OCI-LY7 (cell line): ENCODE measurements at regions not wholly inside any gene's neighbourhood (a gene's known extent, or its start where the extent isn't known, plus 50 kb on each side); places are given as distances from the start of the nearest gene placed in this dataset.

Experiments
- BruUV-seq: library from RNA; stranded (reverse); fragments of 400-500 nt; replicated peaks from 2 replicates; lab custom pipeline; 2021; lab: Mats Ljungman, UMichigan
- CTCF ChIA-PET: fragments of 300-600 bp; sonication (Branson Sonifier 250); formaldehyde crosslinking; loops from one replicate; lab custom pipeline; 2022; ENCODE audit warnings: antibody characterized with exemption; ENCODE audit not compliant: unreplicated experiment; lab: Charles Lee
- POLR2A ChIA-PET: fragments of 300-600 bp; sonication (Branson Sonifier 250); formaldehyde crosslinking; loops from one replicate; lab custom pipeline; 2022; ENCODE audit warnings: antibody characterized with exemption; lab: Charles Lee
- DNase-seq: peaks from one replicate; pipeline ENCODE4 v3.0.0-alpha.2; 2015; ENCODE audit warnings: low spot score
- H2AFZ ChIP-seq: fragments of 200-600 bp; sonication (generic), shearing (Covaris generic); 2 replicates; pipeline ENCODE4 v1.6.1; 2014; ENCODE audit warnings: mild to moderate bottlenecking, antibody characterized with exemption, low read length, moderate library complexity
- H3K27ac ChIP-seq: fragments of 200-600 bp; sonication (generic); 2 replicates; pipeline ENCODE4 v1.5.1; 2014; ENCODE audit warnings: mixed run types, low read depth, mild to moderate bottlenecking, moderate library complexity, low read length, inconsistent platforms; ENCODE audit not compliant: poor library complexity, severe bottlenecking
- H3K36me3 ChIP-seq: fragments of 200-600 bp; sonication (generic); 2 replicates; pipeline ENCODE4 v1.6.1; 2014; ENCODE audit warnings: mild to moderate bottlenecking, antibody characterized with exemption, low read length, moderate library complexity, mixed read lengths; ENCODE audit not compliant: insufficient read depth
- H3K4me1 ChIP-seq: fragments of 200-600 bp; sonication (generic); 2 replicates; pipeline ENCODE4 v1.5.1; 2014; ENCODE audit warnings: mild to moderate bottlenecking, low read length; ENCODE audit not compliant: insufficient read depth, poor library complexity, severe bottlenecking
- H3K4me2 ChIP-seq: fragments of 200-600 bp; sonication (generic); 2 replicates; pipeline ENCODE4 v1.6.1; 2014; ENCODE audit warnings: mild to moderate bottlenecking, low read length
- H3K4me3 ChIP-seq: fragments of 200-600 bp; sonication (generic); 2 replicates; pipeline ENCODE4 v1.5.1; 2014; ENCODE audit warnings: mild to moderate bottlenecking, low read depth, low read length; ENCODE audit not compliant: poor library complexity, severe bottlenecking
- H3K79me2 ChIP-seq: fragments of 200-600 bp; sonication (generic); 2 replicates; pipeline ENCODE4 v1.6.1; 2016; ENCODE audit warnings: low read depth, mild to moderate bottlenecking, low read length, moderate library complexity, mixed read lengths; ENCODE audit not compliant: insufficient read depth
- H3K9me2 ChIP-seq: fragments of 200-600 bp; sonication (generic); 2 replicates; pipeline ENCODE4 v1.6.1; 2016; ENCODE audit warnings: mild to moderate bottlenecking, low read length, mixed read lengths; ENCODE audit not compliant: insufficient read depth
- H3K9me3 ChIP-seq: fragments of 200-600 bp; sonication (generic); 2 replicates; pipeline ENCODE4 v1.6.1; 2014; ENCODE audit warnings: mild to moderate bottlenecking, mixed run types, low read length, mixed read lengths
- H4K20me1 ChIP-seq: fragments of 200-600 bp; sonication (generic); 2 replicates; pipeline ENCODE4 v1.6.1; 2014; ENCODE audit warnings: mild to moderate bottlenecking, antibody characterized with exemption, low read length, moderate library complexity, mixed read lengths; ENCODE audit not compliant: insufficient read depth
- CTCF ChIP-seq: fragments of 200-600 bp; sonication (generic); conservative IDR thresholded peaks from 2 replicates; pipeline ENCODE4 v1.5.1; 2014; ENCODE audit warnings: mild to moderate bottlenecking, antibody characterized with exemption, low read length, moderate library complexity, mixed read lengths
- EZH2phosphoT487 ChIP-seq: fragments of 200-600 bp; sonication (generic); IDR thresholded peaks from 2 replicates; pipeline ENCODE4 v1.6.1; 2018; ENCODE audit warnings: low read depth, borderline replicate concordance, mild to moderate bottlenecking, mixed run types, antibody characterized with exemption, low read length, moderate library complexity, mixed read lengths
- intact Hi-C: fragments of 100-400 bp; cut with micrococcal nuclease; formaldehyde crosslinking; loops from one replicate; pipeline ENCODE4 v1.10.0; 2022; ENCODE audit not compliant: unreplicated experiment

GRCh38 chr1:192876633-192877032 is 67.8 kb downstream of the RGS2 start:
- Histone ChIP-seq H3K9me3 (no peaks in the 10 kb centered on the region), H3K9me2 (no peaks in the 10 kb centered on the region), H3K36me3 (no peaks in the 10 kb centered on the region), H4K20me1 (no peaks in the 10 kb centered on the region), H2AFZ (no peak overlapping the region), H3K4me3 (no peak overlapping the region), H3K4me1 (no peaks in the 10 kb centered on the region), H3K79me2 (no peaks in the 10 kb centered on the region), H3K4me2 (no peak overlapping the region), H3K27ac (no peak overlapping the region)
- ChIA-PET CTCF (no interaction called here), POLR2A (interaction anchor here (0.7 kb wide), 1 partner anchor 61 kb away, joined by 4 read pairs; no protein-coding TSS in a partner anchor)
- intact Hi-C loops = no loop called here
- DNase-seq = no peak
- no peak for TF ChIP-seq CTCF
- TF ChIP-seq EZH2phosphoT487 = no peak
- no TSS peak for BruUV-seq

GRCh38 chr1:192877283-192877886 is 68.5 kb downstream of the RGS2 start:
- Histone ChIP-seq H3K9me3 (no peaks in the 10 kb centered on the region), H3K9me2 (no peaks in the 10 kb centered on the region), H3K27ac (no peak overlapping the region), H3K4me3 (no peak overlapping the region), H2AFZ (no peak overlapping the region), H3K36me3 (no peaks in the 10 kb centered on the region), H3K79me2 (no peaks in the 10 kb centered on the region), H3K4me2 (no peak overlapping the region), H3K4me1 (no peaks in the 10 kb centered on the region), H4K20me1 (no peaks in the 10 kb centered on the region)
- TF ChIP-seq EZH2phosphoT487 (no peak), CTCF (no peak)
- no TSS peak for BruUV-seq
- ChIA-PET CTCF (no interaction called here), POLR2A (interaction anchor here (0.5 kb wide), 1 partner anchor 152 kb away, joined by 3 read pairs; no protein-coding TSS in a partner anchor)
- no peak for DNase-seq
- intact Hi-C loops = no loop called here

- no peak overlapping the region for H2AFZ ChIP-seq
- ChIA-PET CTCF (no interaction called here), POLR2A (interaction anchor here (1.0 kb wide), 1 partner anchor 62 kb away, joined by 3 read pairs; no protein-coding TSS in a partner anchor)
- no peaks in the 10 kb centered on the region for H3K9me3 ChIP-seq
- no peaks in the 10 kb centered on the region for H3K9me2 ChIP-seq
- intact Hi-C loops = no loop called here
- no peaks in the 10 kb centered on the region for H3K79me2 ChIP-seq
- no peak overlapping the region for H3K4me3 ChIP-seq
- H3K4me1 ChIP-seq = no peaks in the 10 kb centered on the region
- no peaks in the 10 kb centered on the region for H4K20me1 ChIP-seq
- H3K36me3 ChIP-seq = no peaks in the 10 kb centered on the region
- BruUV-seq = no TSS peak
- no peak for TF ChIP-seq EZH2phosphoT487
- TF ChIP-seq CTCF = no peak
- H3K27ac ChIP-seq = no peak overlapping the region
- DNase-seq = no peak
- no peak overlapping the region for H3K4me2 ChIP-seq
Measured at GRCh38 chr1:192878249-192878648, 69.4 kb downstream of the RGS2 start.
